ENCODE measurements at regions not wholly inside any gene's neighbourhood (a gene's known extent, or its start where the extent isn't known, plus 50 kb on each side); places are given as distances from the start of the nearest gene placed in this dataset.

DNA sequence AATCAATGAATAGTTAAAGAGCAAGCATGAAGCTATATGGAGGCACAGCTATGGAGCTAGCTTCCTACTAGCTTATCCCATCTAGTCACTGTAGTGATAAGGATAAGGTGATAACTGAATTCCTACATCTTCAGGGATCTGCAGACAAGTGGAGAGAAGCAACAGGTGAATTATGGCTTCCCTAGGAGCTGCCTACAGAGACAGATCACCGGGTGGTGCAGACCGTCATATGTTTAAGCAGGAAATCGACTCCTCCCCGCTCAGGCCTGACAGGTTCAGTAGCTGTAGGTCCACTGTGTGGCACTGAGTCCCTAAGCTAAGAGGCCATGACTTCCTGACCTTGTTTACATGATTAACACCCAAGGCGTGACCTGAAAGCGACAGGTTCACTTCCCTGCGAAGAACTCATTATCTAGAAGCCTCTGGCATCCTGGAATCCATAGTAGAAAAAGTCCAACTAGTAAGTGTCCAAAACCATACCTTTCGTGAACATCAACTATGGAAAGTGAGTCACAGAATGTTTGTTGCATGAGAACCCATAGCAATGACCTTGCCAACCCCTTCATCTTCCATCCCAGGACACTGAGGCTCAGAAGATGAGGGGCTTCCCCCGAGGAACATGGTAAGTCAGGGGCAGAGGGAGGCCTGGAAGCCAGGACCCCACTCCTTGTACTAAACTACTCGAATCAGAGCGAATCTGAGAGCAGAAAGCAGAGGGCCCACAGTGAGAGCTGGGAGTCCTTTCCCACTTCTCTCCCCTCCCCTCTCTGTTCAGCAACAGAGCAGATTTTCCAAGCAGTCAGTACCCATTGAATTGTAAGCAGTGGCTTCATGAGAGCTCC is 75.4 kb upstream of the CCND2 start:
- TF ChIP-seq, protein P1, sequence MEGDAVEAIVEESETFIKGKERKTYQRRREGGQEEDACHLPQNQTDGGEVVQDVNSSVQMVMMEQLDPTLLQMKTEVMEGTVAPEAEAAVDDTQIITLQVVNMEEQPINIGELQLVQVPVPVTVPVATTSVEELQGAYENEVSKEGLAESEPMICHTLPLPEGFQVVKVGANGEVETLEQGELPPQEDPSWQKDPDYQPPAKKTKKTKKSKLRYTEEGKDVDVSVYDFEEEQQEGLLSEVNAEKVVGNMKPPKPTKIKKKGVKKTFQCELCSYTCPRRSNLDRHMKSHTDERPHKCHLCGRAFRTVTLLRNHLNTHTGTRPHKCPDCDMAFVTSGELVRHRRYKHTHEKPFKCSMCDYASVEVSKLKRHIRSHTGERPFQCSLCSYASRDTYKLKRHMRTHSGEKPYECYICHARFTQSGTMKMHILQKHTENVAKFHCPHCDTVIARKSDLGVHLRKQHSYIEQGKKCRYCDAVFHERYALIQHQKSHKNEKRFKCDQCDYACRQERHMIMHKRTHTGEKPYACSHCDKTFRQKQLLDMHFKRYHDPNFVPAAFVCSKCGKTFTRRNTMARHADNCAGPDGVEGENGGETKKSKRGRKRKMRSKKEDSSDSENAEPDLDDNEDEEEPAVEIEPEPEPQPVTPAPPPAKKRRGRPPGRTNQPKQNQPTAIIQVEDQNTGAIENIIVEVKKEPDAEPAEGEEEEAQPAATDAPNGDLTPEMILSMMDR (IDR thresholded peaks at IDR 0.05): no peak
- TF ChIP-seq POLR2A (IDR thresholded peaks at IDR 0.05): no peak
